WTC11 (cell line): ENCODE measurements at regions not wholly inside any gene's neighbourhood (a gene's known extent, or its start where the extent isn't known, plus 50 kb on each side); places are given as distances from the start of the nearest gene placed in this dataset.

Experiments used
- ATAC-seq: fragments of 200-7000 bp; cut with Tn5 transposase; 2 replicates; pipeline ENCODE4 v1.10.0; 2021; ENCODE audit warnings: mild to moderate bottlenecking, moderate library complexity
- CTCF ChIA-PET: fragments of 300-600 bp; sonication (Branson Sonifier 250); formaldehyde crosslinking; loops from one replicate; lab custom pipeline; 2021; ENCODE audit warnings: antibody characterized with exemption; lab: Charles Lee
- POLR2A ChIA-PET: fragments of 350-600 bp; sonication (Branson Sonifier 250); formaldehyde crosslinking; loops from one replicate; lab custom pipeline; 2021; ENCODE audit warnings: antibody characterized with exemption; lab: Charles Lee
- DNase-seq: peaks from one replicate; pipeline ENCODE4 v3.0.0; 2021; ENCODE audit warnings: low spot score
- H3K27ac Mint-ChIP-seq: 2 replicates; pipeline ENCODE4 v1.8.0; 2021; ENCODE audit warnings: mixed read lengths
- H3K27me3 Mint-ChIP-seq: 2 replicates; pipeline ENCODE4 v1.8.0; 2021; ENCODE audit warnings: low read depth, mild to moderate bottlenecking, moderate library complexity, mixed read lengths
- H3K36me3 Mint-ChIP-seq: 2 replicates; pipeline ENCODE4 v1.8.0; 2021; ENCODE audit warnings: mixed read lengths
- H3K4me1 Mint-ChIP-seq: 2 replicates; pipeline ENCODE4 v1.8.0; 2022; ENCODE audit warnings: mixed read lengths
- H3K4me3 Mint-ChIP-seq: 2 replicates; pipeline ENCODE4 v1.8.0; 2021; ENCODE audit warnings: mild to moderate bottlenecking, moderate library complexity, mixed read lengths
- H3K9me3 Mint-ChIP-seq: 2 replicates; pipeline ENCODE4 v1.8.0; 2021; ENCODE audit warnings: mixed read lengths
- GABPB1 ChIP-seq: sonication (generic); formaldehyde crosslinking; IDR thresholded peaks from 2 replicates; pipeline ENCODE4 v1.8.1; 2023; ENCODE audit warnings: mild to moderate bottlenecking, missing genetic modification reagents
- KAT7 ChIP-seq: sonication (generic); formaldehyde crosslinking; IDR thresholded peaks from 2 replicates; pipeline ENCODE4 v1.8.1; 2023; ENCODE audit warnings: missing genetic modification reagents, mild to moderate bottlenecking, borderline replicate concordance
- NFYB ChIP-seq: sonication (generic); formaldehyde crosslinking; conservative IDR thresholded peaks from 2 replicates; pipeline ENCODE4 v1.8.0; 2022; ENCODE audit warnings: low read depth, missing genetic modification reagents
- NR1H2 ChIP-seq: sonication (generic); formaldehyde crosslinking; IDR thresholded peaks from 2 replicates; pipeline ENCODE4 v1.9.0; 2021; ENCODE audit warnings: mild to moderate bottlenecking, moderate library complexity, missing genetic modification reagents
- SOX15 ChIP-seq: fragments of 250-450 bp; sonication (Bioruptor Pico); IDR thresholded peaks from 2 replicates; pipeline ENCODE4 v1.9.0; 2021; ENCODE audit warnings: mild to moderate bottlenecking
- TP53 ChIP-seq: sonication (generic); formaldehyde crosslinking; IDR thresholded peaks from 2 replicates; pipeline ENCODE4 v1.8.1; 2023; ENCODE audit warnings: mild to moderate bottlenecking, missing genetic modification reagents
- ZNF219 ChIP-seq: sonication (generic); formaldehyde crosslinking; IDR thresholded peaks from 2 replicates; pipeline ENCODE4 v1.8.0; 2023; ENCODE audit warnings: missing genetic modification reagents, mild to moderate bottlenecking, borderline replicate concordance
- ZNF232 ChIP-seq: sonication (generic); formaldehyde crosslinking; IDR thresholded peaks from 2 replicates; pipeline ENCODE4 v1.8.0; 2022; ENCODE audit warnings: mild to moderate bottlenecking, missing genetic modification reagents
- ZNF396 ChIP-seq: fragments of 250-450 bp; sonication (Bioruptor Pico); IDR thresholded peaks from 2 replicates; pipeline ENCODE4 v1.8.0; 2021; ENCODE audit warnings: mild to moderate bottlenecking, moderate library complexity, borderline replicate concordance
- ZNF671 ChIP-seq: fragments of 250-450 bp; sonication (Bioruptor Pico); IDR thresholded peaks from 2 replicates; pipeline ENCODE4 v1.8.0; 2021; ENCODE audit warnings: mild to moderate bottlenecking
- TF ChIP-seq, protein P1 (sequence below): sonication (generic); formaldehyde crosslinking; IDR thresholded peaks from 2 replicates; pipeline ENCODE4 v1.8.1; 2022; ENCODE audit warnings: missing genetic modification reagents, borderline replicate concordance
- TF ChIP-seq, protein P2 (sequence below): fragments of 200-600 bp; IDR thresholded peaks from 2 replicates; pipeline ENCODE4 v1.8.0; 2022; ENCODE audit warnings: antibody characterized with exemption
- TF ChIP-seq, protein P3 (sequence below): sonication (generic); formaldehyde crosslinking; IDR thresholded peaks from 2 replicates; pipeline ENCODE4 v1.8.1; 2023; ENCODE audit warnings: mild to moderate bottlenecking, missing genetic modification reagents
- TF ChIP-seq, protein P4 (sequence below): sonication (generic); formaldehyde crosslinking; IDR thresholded peaks from 2 replicates; pipeline ENCODE4 v1.8.1; 2022; ENCODE audit warnings: low read depth, missing genetic modification reagents, borderline replicate concordance
- TF ChIP-seq, protein P5 (sequence below): sonication (generic); formaldehyde crosslinking; IDR thresholded peaks from 2 replicates; pipeline ENCODE4 v1.8.0; 2023; ENCODE audit warnings: missing genetic modification reagents, mild to moderate bottlenecking, borderline replicate concordance
- TF ChIP-seq, protein P6 (sequence below): sonication (generic); formaldehyde crosslinking; IDR thresholded peaks from 2 replicates; pipeline ENCODE4 v1.8.0; 2022; ENCODE audit warnings: mild to moderate bottlenecking, missing genetic modification reagents

DNA sequence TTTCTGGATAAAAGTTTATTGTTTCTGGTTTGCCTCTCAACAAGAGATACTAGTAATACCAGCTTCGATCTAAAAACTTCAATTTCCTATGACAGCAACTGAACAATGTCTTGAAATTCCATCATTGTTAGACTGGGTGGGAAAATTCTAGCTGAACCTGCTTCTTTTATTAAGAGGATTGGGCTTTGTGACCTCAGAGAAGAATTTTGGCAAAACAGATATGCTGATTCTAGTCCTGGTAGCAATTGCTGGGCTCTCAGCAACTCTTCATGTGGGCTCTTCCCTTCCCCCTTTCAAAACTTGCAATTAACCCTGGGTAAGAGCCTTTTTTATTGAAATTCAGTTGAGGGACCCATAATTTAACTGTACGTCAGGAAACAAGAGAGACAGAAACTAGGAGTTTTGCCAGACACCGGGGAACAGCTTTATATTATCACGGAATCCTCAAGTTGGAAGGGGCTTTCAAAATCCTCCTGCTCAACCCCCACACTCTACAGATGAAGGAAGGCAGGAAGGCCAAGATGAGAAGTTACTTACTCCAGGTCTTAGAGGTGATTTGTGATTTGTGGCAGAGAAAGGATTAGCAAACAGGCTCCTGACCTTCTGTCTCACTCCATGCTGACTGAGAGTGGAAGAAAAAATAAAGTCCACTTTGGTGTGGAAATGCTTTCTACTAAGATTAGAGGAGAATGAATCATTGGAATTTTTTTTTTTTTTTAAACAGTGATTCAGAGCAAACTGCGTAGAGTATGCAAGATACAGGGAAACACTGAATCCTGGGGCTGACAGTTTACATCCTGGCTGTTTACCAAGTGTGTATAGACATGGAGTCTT, 239.0 kb upstream of the ATP2B1 start:
- no peaks in the 10 kb centered on the region for H3K27me3 Mint-ChIP-seq
- ChIA-PET POLR2A (no interaction called here), CTCF (interaction anchor here (1.1 kb wide), 1 partner anchor 11 kb away, joined by 3 read pairs; no protein-coding TSS in a partner anchor)
- no peaks in the 10 kb centered on the region for H3K36me3 Mint-ChIP-seq
- 0 out of 2 replicates have a peak overlapping the region, but pooled peaks have one; percentile 2 for H3K4me3 Mint-ChIP-seq
- H3K27ac Mint-ChIP-seq: peak overlapping the region; percentile 14; the same call in 1 of the 2 replicates
- ATAC-seq (peak; percentile 83), DNase-seq (no peak)
- peaks cover 30% of the 10 kb centered on the region for H3K4me1 Mint-ChIP-seq
- no peaks in the 10 kb centered on the region for H3K9me3 Mint-ChIP-seq
- TF ChIP-seq SOX15 (0 out of 2 replicates have a peak, but pooled peaks have one; percentile 8), ZNF232 (no peak)

DNA sequence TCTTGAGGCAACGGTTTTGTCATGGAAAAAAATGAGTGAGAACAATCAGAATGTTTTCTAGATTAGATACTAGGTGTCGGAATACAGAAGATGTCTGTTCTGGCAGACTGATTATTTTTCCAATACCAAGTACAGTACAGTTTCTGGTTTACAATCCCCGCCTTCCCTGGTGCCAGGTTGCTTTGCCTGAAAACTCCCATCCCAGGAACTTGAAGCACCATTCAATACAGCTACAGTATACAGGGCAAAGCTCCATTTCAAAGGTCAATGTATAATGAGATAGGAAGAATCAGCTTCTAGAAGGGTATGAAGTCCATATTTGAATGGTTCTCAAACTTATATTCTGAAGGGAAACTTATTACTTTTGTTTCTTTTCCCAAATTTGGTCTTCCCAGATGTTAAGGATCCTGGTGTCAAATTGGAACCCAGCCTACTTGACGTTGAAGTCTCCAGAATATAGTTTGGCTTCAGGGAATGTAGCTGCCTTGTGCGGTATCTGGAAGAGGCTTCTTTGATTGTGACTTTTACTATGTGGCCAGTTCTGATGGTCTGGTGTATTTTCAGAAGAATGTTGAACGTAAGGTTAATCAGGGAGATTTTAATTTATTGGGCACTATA, 238.0 kb upstream of the ATP2B1 start:
- H3K9me3 Mint-ChIP-seq: no peaks in the 10 kb centered on the region
- H3K4me3 Mint-ChIP-seq: no peak overlapping the region
- no peak for DNase-seq
- H3K27ac Mint-ChIP-seq: 0 out of 2 replicates have a peak overlapping the region, but pooled peaks have one; percentile 35
- TF ChIP-seq TP53 (CRISPR knock-in tag): no peak
- TF ChIP-seq, protein P1, sequence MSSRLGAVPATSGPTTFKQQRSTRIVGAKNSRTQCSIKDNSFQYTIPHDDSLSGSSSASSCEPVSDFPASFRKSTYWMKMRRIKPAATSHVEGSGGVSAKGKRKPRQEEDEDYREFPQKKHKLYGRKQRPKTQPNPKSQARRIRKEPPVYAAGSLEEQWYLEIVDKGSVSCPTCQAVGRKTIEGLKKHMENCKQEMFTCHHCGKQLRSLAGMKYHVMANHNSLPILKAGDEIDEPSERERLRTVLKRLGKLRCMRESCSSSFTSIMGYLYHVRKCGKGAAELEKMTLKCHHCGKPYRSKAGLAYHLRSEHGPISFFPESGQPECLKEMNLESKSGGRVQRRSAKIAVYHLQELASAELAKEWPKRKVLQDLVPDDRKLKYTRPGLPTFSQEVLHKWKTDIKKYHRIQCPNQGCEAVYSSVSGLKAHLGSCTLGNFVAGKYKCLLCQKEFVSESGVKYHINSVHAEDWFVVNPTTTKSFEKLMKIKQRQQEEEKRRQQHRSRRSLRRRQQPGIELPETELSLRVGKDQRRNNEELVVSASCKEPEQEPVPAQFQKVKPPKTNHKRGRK (CRISPR knock-in tag): no peak
- no peak for TF ChIP-seq ZNF671
- TF ChIP-seq NR1H2: no peak
- TF ChIP-seq KAT7: no peak
- TF ChIP-seq, protein P2, sequence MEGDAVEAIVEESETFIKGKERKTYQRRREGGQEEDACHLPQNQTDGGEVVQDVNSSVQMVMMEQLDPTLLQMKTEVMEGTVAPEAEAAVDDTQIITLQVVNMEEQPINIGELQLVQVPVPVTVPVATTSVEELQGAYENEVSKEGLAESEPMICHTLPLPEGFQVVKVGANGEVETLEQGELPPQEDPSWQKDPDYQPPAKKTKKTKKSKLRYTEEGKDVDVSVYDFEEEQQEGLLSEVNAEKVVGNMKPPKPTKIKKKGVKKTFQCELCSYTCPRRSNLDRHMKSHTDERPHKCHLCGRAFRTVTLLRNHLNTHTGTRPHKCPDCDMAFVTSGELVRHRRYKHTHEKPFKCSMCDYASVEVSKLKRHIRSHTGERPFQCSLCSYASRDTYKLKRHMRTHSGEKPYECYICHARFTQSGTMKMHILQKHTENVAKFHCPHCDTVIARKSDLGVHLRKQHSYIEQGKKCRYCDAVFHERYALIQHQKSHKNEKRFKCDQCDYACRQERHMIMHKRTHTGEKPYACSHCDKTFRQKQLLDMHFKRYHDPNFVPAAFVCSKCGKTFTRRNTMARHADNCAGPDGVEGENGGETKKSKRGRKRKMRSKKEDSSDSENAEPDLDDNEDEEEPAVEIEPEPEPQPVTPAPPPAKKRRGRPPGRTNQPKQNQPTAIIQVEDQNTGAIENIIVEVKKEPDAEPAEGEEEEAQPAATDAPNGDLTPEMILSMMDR: no peak
- no peak for TF ChIP-seq GABPB1 (CRISPR knock-in tag)
- TF ChIP-seq, protein P3, sequence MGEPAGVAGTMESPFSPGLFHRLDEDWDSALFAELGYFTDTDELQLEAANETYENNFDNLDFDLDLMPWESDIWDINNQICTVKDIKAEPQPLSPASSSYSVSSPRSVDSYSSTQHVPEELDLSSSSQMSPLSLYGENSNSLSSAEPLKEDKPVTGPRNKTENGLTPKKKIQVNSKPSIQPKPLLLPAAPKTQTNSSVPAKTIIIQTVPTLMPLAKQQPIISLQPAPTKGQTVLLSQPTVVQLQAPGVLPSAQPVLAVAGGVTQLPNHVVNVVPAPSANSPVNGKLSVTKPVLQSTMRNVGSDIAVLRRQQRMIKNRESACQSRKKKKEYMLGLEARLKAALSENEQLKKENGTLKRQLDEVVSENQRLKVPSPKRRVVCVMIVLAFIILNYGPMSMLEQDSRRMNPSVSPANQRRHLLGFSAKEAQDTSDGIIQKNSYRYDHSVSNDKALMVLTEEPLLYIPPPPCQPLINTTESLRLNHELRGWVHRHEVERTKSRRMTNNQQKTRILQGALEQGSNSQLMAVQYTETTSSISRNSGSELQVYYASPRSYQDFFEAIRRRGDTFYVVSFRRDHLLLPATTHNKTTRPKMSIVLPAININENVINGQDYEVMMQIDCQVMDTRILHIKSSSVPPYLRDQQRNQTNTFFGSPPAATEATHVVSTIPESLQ (CRISPR knock-in tag): no peak
- no peak for TF ChIP-seq ZNF219
- TF ChIP-seq ZNF396 (CRISPR knock-in tag): no peak
- TF ChIP-seq, protein P4, sequence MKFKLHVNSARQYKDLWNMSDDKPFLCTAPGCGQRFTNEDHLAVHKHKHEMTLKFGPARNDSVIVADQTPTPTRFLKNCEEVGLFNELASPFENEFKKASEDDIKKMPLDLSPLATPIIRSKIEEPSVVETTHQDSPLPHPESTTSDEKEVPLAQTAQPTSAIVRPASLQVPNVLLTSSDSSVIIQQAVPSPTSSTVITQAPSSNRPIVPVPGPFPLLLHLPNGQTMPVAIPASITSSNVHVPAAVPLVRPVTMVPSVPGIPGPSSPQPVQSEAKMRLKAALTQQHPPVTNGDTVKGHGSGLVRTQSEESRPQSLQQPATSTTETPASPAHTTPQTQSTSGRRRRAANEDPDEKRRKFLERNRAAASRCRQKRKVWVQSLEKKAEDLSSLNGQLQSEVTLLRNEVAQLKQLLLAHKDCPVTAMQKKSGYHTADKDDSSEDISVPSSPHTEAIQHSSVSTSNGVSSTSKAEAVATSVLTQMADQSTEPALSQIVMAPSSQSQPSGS: no peak
- TF ChIP-seq, protein P5, sequence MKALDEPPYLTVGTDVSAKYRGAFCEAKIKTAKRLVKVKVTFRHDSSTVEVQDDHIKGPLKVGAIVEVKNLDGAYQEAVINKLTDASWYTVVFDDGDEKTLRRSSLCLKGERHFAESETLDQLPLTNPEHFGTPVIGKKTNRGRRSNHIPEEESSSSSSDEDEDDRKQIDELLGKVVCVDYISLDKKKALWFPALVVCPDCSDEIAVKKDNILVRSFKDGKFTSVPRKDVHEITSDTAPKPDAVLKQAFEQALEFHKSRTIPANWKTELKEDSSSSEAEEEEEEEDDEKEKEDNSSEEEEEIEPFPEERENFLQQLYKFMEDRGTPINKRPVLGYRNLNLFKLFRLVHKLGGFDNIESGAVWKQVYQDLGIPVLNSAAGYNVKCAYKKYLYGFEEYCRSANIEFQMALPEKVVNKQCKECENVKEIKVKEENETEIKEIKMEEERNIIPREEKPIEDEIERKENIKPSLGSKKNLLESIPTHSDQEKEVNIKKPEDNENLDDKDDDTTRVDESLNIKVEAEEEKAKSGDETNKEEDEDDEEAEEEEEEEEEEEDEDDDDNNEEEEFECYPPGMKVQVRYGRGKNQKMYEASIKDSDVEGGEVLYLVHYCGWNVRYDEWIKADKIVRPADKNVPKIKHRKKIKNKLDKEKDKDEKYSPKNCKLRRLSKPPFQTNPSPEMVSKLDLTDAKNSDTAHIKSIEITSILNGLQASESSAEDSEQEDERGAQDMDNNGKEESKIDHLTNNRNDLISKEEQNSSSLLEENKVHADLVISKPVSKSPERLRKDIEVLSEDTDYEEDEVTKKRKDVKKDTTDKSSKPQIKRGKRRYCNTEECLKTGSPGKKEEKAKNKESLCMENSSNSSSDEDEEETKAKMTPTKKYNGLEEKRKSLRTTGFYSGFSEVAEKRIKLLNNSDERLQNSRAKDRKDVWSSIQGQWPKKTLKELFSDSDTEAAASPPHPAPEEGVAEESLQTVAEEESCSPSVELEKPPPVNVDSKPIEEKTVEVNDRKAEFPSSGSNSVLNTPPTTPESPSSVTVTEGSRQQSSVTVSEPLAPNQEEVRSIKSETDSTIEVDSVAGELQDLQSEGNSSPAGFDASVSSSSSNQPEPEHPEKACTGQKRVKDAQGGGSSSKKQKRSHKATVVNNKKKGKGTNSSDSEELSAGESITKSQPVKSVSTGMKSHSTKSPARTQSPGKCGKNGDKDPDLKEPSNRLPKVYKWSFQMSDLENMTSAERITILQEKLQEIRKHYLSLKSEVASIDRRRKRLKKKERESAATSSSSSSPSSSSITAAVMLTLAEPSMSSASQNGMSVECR (CRISPR knock-in tag): no peak
- TF ChIP-seq NFYB (CRISPR knock-in tag): no peak
- TF ChIP-seq, protein P6, sequence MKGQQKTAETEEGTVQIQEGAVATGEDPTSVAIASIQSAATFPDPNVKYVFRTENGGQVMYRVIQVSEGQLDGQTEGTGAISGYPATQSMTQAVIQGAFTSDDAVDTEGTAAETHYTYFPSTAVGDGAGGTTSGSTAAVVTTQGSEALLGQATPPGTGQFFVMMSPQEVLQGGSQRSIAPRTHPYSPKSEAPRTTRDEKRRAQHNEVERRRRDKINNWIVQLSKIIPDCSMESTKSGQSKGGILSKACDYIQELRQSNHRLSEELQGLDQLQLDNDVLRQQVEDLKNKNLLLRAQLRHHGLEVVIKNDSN (CRISPR knock-in tag): no peak
- TF ChIP-seq, all 79 proteins: peak for 0
- CTCF ChIA-PET: no interaction called here
- Mint-ChIP-seq H3K27me3 (no peaks in the 10 kb centered on the region), H3K36me3 (no peaks in the 10 kb centered on the region), H3K4me1 (peaks cover 35% of the 10 kb centered on the region)
- no peak for ATAC-seq
- POLR2A ChIA-PET: no interaction called here
